K562 (cell line): ENCODE measurements at regions not wholly inside any gene's neighbourhood (a gene's known extent, or its start where the extent isn't known, plus 50 kb on each side); places are given as distances from the start of the nearest gene placed in this dataset.

Experiments used
- ATAC-seq: fragments of 200-7000 bp; cut with Tn5 transposase; 3 replicates; pipeline ENCODE4 v1.9.1; 2020; ENCODE audit warnings: moderate library complexity
- BruUV-seq: library from RNA; stranded (reverse); fragments of 400-500 nt; replicated peaks from 2 replicates; lab custom pipeline; 2021; lab: Mats Ljungman, UMichigan
- CTCF ChIA-PET: fragments of 300-600 bp; formaldehyde crosslinking; extraction: SDS; loops from one replicate; lab custom pipeline; 2021; ENCODE audit warnings: low intra/inter-chr PET ratio; lab: Yijun Ruan, JAX
- POLR2A ChIA-PET: fragments of 300-600, 350-650 bp; sonication (Branson Sonifier 250); formaldehyde crosslinking; extraction: SDS; loops from one replicate; lab custom pipeline; 2021; ENCODE audit warnings: antibody characterized with exemption, inconsistent platforms; lab: Yijun Ruan, JAX
- DNase-seq, 4 experiments: peaks; one replicate each; pipeline versions ENCODE4 v3.0.0 to v3.0.0-alpha.2; 2011 to 2018; ENCODE audit warnings: low spot score in 3 of 4, mixed read lengths in 3 of 4; ENCODE audit errors: extremely low read depth in 1 of 4
- FAIRE-seq: peaks from 2 replicates; lab custom pipeline; 2011; peaks lifted over from hg19 to GRCh38; lab: Jason Lieb, UNC
- H2AFZ ChIP-seq: 2 replicates; pipeline ENCODE4 v1.6.0; 2011; ENCODE audit warnings: low read depth, low read length, control low read depth, inconsistent platforms
- H3K27ac ChIP-seq: fragments of 200-600 bp; 3 replicates; pipeline ENCODE4 v1.8.0; 2011; ENCODE audit warnings: low read depth, mild to moderate bottlenecking, control low read depth, inconsistent platforms, low read length, moderate library complexity, mixed read lengths; ENCODE audit errors: extremely low read depth
- H3K27me3 ChIP-seq, 2 experiments: fragments of 300-600 bp in 1 of 2; 2 replicates in 1 of 2; 3 replicates in 1 of 2; pipeline versions ENCODE4 v1.6.0 to v1.8.0; 2011; ENCODE audit warnings: inconsistent platforms in 2 of 2, low read length in 2 of 2, mild to moderate bottlenecking in 1 of 2, mixed read lengths in 1 of 2, moderate library complexity in 1 of 2; ENCODE audit not compliant: control insufficient read depth in 2 of 2, insufficient read depth in 2 of 2
- H3K36me3 ChIP-seq: fragments of 300-600 bp; 3 replicates; pipeline ENCODE4 v1.8.0; 2011; ENCODE audit warnings: mild to moderate bottlenecking, low read length, inconsistent platforms; ENCODE audit not compliant: control insufficient read depth, insufficient read depth
- H3K4me1 ChIP-seq, 2 experiments: fragments of 200-600 bp in 1 of 2; replicated peaks in 1 of 2; 2 replicates in 1 of 2; 3 replicates in 1 of 2; pipeline versions ENCODE4 v1.5.1 to v1.8.0; 2011; ENCODE audit warnings: inconsistent platforms in 2 of 2, low read length in 2 of 2, mild to moderate bottlenecking in 1 of 2, mixed read lengths in 1 of 2, moderate library complexity in 1 of 2; ENCODE audit not compliant: control insufficient read depth in 2 of 2, insufficient read depth in 2 of 2
- H3K4me2 ChIP-seq: 2 replicates; pipeline ENCODE4 v1.6.1; 2011; ENCODE audit warnings: low read length, control low read depth, inconsistent platforms, mixed read lengths; ENCODE audit not compliant: insufficient read depth
- H3K4me3 ChIP-seq: fragments of 200-600 bp; sonication (generic), shearing (Covaris generic); 2 replicates; pipeline ENCODE4 v1.5.1; 2016; ENCODE audit warnings: control low read depth, inconsistent platforms
- H3K79me2 ChIP-seq: fragments of 200-600 bp; 3 replicates; pipeline ENCODE4 v1.8.0; 2011; ENCODE audit warnings: low read length, inconsistent platforms; ENCODE audit not compliant: control insufficient read depth, insufficient read depth
- H3K9ac ChIP-seq, 2 experiments: 2 replicates each; pipeline versions ENCODE4 v1.6.0 to v1.6.1; 2011; ENCODE audit warnings: low read depth in 2 of 2, low read length in 2 of 2, control low read depth in 1 of 2, inconsistent platforms in 1 of 2, mild to moderate bottlenecking in 1 of 2, mixed read lengths in 1 of 2; ENCODE audit not compliant: insufficient read depth in 1 of 2
- H3K9me1 ChIP-seq: one replicate; pipeline ENCODE4 v1.6.0; 2011; ENCODE audit warnings: inconsistent platforms, mild to moderate bottlenecking, low read length, moderate library complexity; ENCODE audit not compliant: control insufficient read depth, insufficient read depth
- H3K9me3 ChIP-seq: replicated peaks from 2 replicates; pipeline ENCODE4 v1.5.1; 2011; ENCODE audit warnings: low read depth, low read length, inconsistent platforms; ENCODE audit not compliant: control insufficient read depth, insufficient read depth
- H4K20me1 ChIP-seq: replicated peaks from 2 replicates; pipeline ENCODE4 v1.6.1; 2011; ENCODE audit warnings: low read length, inconsistent platforms, mixed read lengths; ENCODE audit not compliant: control insufficient read depth, insufficient read depth
- HDAC2 ChIP-seq: fragments of 450-650 bp; IDR thresholded peaks from 2 replicates; pipeline ENCODE4 v1.6.1; 2016; ENCODE audit warnings: mild to moderate bottlenecking
- MAFG ChIP-seq: fragments of 450-650 bp; conservative IDR thresholded peaks from 2 replicates; pipeline ENCODE4 v1.6.1; 2016; ENCODE audit warnings: missing genetic modification characterization, missing compliant biosample characterization
- OTX1 ChIP-seq: fragments of 450-650 bp; formaldehyde crosslinking; IDR thresholded peaks from 2 replicates; pipeline ENCODE4 v1.4.0; 2022; ENCODE audit warnings: mild to moderate bottlenecking
- RBM15 ChIP-seq: fragments of 200-400 bp; formaldehyde crosslinking; IDR thresholded peaks from 2 replicates; pipeline ENCODE4 v1.6.1; 2018; ENCODE audit warnings: mild to moderate bottlenecking, low read length, moderate library complexity; ENCODE audit not compliant: insufficient read depth
- TGIF2 ChIP-seq: sonication (generic); formaldehyde crosslinking; IDR thresholded peaks from 2 replicates; pipeline ENCODE4 v1.8.1; 2022; ENCODE audit warnings: mild to moderate bottlenecking, missing genetic modification reagents, moderate library complexity
- ZMIZ1 ChIP-seq, 2 experiments: fragments of 150-350 bp in 1 of 2; IDR thresholded peaks; 2 replicates each; pipeline ENCODE4 v1.6.1; 2012 to 2016; ENCODE audit warnings: low read depth in 2 of 2, low read length in 2 of 2, mild to moderate bottlenecking in 1 of 2, moderate library complexity in 1 of 2
- ZNF121 ChIP-seq: sonication (generic); formaldehyde crosslinking; conservative IDR thresholded peaks from 2 replicates; pipeline ENCODE4 v1.8.0; 2022; ENCODE audit warnings: missing genetic modification reagents
- in situ Hi-C: fragments of 300-500 bp; cut with MboI; formaldehyde crosslinking; loops from 4 replicates; pipeline ENCODE4 v1.15.0; 2018; ENCODE audit warnings: inconsistent platforms, mixed read lengths
- intact Hi-C: fragments of 100-400 bp; cut with micrococcal nuclease; formaldehyde crosslinking; loops from 2 replicates; pipeline ENCODE4 v1.14.2; 2022

GRCh38 chr12:76622915-76623314, 63.3 kb upstream of the OSBPL8 start:
- no peak for DNase-seq
- H3K4me3 ChIP-seq = no peak overlapping the region
- H2AFZ ChIP-seq = no peak overlapping the region
- H3K9ac ChIP-seq = no peak overlapping the region
- ATAC-seq = no peak
- H3K4me2 ChIP-seq = no peak overlapping the region
- H3K36me3 ChIP-seq = no peaks in the 10 kb centered on the region
- no peak for TF ChIP-seq OTX1 (CRISPR knock-in tag)
- no peak for TF ChIP-seq ZMIZ1 (IDR thresholded peaks at IDR 0.05; ENCODE audit: low read depth in 2 of 2, low read length in 2 of 2)
- TF ChIP-seq RBM15 = no peak
- TF ChIP-seq ZNF121 (CRISPR knock-in tag) = peak; percentile 44; the same call in 1 of the 2 replicates
- TF ChIP-seq HDAC2 = no peak
- TF ChIP-seq TGIF2 (CRISPR knock-in tag) = no peak
- TF ChIP-seq MAFG (tag) = no peak
- no peaks in the 10 kb centered on the region for H3K4me1 ChIP-seq
- no peaks in the 10 kb centered on the region for H3K79me2 ChIP-seq
- H3K9me3 ChIP-seq = no peaks in the 10 kb centered on the region
- no peaks in the 10 kb centered on the region for H3K27me3 ChIP-seq
- CTCF ChIA-PET = interaction anchor here (3.2 kb wide), 1 partner anchor 168 kb away, joined by 35 read pairs; no protein-coding TSS in a partner anchor
- intact Hi-C loops (loop anchor here (5.0 kb wide), 1 partner anchor 1304 kb away; no protein-coding TSS in a partner anchor), in situ Hi-C loops (loop anchor here (10.0 kb wide), 1 partner anchor 382 kb away; no protein-coding TSS in a partner anchor)
- BruUV-seq = no TSS peak
- no peaks in the 10 kb centered on the region for H3K9me1 ChIP-seq
- POLR2A ChIA-PET = interaction anchor here (0.7 to 0.8 kb wide), 2 partner anchors 430 to 1846 kb away, joined by 3 read pairs; no protein-coding TSS in a partner anchor
- H3K27ac ChIP-seq = no peak overlapping the region
- FAIRE-seq = no peak
- no peaks in the 10 kb centered on the region for H4K20me1 ChIP-seq
